Upper lobe of left lung (tissue), 4 donors: ENCODE measurements at regions not wholly inside any gene's neighbourhood (a gene's known extent, or its start where the extent isn't known, plus 50 kb on each side); places are given as distances from the start of the nearest gene placed in this dataset.

ENCODE experiments used
- POLR2AphosphoS5 ChIP-seq, 2 donors: sonication (generic); formaldehyde crosslinking; IDR thresholded peaks; one replicate each; pipeline ENCODE4 v1.5.1; 2017; ENCODE audit warnings: antibody characterized with exemption in 2 of 2
- TF ChIP-seq, protein P1 (sequence below), 6 experiments: fragments of 450-650 bp in 4 of 6; fragments of 200-600 bp in 2 of 6; sonication (generic) in 2 of 6; IDR thresholded peaks; one replicate each; pipeline ENCODE4 v1.5.1; 2016 to 2019; ENCODE audit warnings: antibody characterized with exemption in 6 of 6

- TF ChIP-seq, protein P1, sequence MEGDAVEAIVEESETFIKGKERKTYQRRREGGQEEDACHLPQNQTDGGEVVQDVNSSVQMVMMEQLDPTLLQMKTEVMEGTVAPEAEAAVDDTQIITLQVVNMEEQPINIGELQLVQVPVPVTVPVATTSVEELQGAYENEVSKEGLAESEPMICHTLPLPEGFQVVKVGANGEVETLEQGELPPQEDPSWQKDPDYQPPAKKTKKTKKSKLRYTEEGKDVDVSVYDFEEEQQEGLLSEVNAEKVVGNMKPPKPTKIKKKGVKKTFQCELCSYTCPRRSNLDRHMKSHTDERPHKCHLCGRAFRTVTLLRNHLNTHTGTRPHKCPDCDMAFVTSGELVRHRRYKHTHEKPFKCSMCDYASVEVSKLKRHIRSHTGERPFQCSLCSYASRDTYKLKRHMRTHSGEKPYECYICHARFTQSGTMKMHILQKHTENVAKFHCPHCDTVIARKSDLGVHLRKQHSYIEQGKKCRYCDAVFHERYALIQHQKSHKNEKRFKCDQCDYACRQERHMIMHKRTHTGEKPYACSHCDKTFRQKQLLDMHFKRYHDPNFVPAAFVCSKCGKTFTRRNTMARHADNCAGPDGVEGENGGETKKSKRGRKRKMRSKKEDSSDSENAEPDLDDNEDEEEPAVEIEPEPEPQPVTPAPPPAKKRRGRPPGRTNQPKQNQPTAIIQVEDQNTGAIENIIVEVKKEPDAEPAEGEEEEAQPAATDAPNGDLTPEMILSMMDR (IDR thresholded peaks at IDR 0.05), result no peak
- no peak for TF ChIP-seq POLR2AphosphoS5 (IDR thresholded peaks at IDR 0.05)
Measured at GRCh38 chr3:34022147-34022546, 223.7 kb downstream of the PDCD6IP start.
